ENCODE measurements at regions not wholly inside any gene's neighbourhood (a gene's known extent, or its start where the extent isn't known, plus 50 kb on each side); places are given as distances from the start of the nearest gene placed in this dataset.

- no peak for DNase-seq
Observed at GRCh38 chr22:27655582-27656185, 145.9 kb downstream of the MN1 start.

- DNase-seq: no peak
Observed at GRCh38 chr22:27656970-27657369, 144.6 kb downstream of the MN1 start.

DNA sequence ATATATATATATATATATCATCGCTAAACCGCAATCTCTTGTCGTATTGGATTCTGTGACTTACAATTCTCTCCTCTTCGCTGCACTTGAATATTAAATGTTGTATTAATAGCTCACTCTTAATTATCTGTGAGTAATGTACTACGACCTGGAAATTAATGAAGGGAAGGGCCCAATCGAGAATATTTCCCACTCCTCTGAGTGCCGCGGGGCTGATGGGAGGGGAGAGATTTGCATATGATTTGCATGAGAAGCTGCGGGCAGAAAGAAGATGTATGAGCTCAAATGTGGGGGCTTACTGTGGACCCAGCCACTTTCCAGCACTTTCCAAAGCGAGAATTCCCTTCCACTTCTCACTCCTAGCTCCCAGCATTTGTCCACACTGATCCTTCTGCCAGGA, 141.2 kb downstream of the MN1 start:
- no peak for DNase-seq

DNA sequence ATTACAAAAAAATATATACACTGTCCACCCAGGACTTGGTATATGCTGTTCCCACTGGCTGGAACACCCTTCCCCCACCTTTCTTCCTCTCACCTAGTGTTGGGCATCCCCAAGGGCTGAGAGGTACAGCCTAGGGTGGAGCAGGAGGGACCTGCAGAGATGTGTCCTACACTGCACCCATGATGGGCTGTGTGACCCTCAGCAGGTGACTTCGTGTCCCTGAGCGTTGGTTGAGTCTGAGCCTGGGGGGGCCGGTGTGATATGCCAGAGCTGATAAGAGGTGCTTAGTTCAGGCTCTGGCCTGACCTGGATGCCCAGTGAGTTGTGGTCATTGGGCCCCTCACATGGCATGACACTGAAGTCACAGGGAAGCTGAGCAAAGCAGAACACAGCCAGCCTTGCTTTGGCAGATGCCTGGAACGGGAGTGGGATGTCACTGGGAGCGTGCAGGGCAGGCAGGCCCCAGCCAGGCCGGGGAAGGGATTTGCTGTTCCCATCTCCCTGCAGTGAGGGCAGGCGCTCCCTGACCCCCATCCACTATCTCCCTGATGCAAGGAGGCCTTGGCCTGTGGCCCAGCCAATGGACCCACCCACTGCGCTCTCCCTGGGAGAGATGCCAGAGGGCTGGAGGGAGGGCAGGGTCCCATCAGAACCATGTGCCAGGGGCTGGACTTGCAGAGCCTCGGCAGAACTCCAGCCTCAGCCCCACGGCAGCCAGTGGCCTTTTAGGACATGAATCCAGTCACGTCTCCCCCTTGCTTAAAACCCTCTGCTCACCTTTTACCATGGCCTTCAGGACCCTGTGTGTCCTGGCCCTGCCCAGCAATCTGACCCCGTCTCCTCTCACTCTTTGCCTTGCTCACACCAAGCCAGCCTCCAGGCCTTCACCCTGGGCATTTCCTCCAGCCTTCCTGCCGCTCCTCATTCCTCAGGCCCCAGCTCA, 138.9 kb downstream of the MN1 start:
- DNase-seq: no peak

DNA sequence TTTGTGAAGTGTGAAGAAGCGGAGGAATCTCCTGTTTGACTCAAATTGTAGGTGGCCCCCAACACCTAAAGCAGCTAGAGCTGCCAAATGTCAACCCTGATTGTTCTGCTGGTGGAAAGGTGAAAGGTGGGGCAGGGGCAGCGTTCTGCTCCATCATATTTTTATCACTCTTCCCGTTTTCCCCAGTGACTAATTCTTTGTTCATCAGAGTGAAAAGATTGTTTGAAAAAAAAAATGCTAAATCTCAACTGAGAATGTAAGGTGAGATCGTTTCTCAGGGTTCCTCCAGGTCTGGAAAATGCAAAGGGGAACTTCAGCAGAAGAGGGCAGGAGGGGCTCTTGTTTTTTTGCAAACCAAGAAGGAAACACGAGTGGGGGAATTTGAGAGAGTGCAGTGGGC, 137.7 kb downstream of the MN1 start:
- DNase-seq: no peak

DNA sequence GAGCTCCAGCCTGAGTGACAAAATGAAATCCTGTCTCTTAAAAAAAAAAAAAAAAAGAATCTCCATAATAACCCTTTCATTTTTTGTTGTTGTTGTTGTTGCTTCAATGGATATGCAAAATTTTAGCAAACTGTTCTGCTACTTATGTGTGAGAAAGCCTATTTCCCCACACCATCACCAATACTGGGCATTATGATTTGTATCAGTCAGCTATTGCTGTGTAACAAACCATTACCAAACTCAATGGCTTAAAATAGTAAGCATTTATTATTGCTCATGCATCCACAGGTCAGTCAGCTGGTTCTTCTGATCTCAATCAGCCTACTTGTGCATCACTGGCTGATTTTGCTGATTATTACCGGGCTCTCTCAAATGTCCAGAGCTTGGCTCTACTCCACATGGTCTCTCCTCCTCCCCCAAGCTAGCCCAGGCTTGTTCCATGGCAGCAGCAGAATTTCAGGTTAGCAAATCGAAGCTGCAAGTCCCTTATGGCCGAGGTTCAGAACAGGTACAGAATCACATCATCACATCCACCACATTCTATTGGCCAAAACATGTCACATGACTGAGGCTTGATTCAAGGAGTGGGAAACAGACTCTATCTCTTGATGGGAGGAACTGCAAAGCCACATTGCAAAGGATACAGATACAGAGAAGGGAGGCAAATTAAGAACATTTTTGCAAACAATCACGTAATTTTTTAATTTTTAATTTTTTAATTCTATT, 135.1 kb downstream of the MN1 start:
- DNase-seq: no peak

DNA sequence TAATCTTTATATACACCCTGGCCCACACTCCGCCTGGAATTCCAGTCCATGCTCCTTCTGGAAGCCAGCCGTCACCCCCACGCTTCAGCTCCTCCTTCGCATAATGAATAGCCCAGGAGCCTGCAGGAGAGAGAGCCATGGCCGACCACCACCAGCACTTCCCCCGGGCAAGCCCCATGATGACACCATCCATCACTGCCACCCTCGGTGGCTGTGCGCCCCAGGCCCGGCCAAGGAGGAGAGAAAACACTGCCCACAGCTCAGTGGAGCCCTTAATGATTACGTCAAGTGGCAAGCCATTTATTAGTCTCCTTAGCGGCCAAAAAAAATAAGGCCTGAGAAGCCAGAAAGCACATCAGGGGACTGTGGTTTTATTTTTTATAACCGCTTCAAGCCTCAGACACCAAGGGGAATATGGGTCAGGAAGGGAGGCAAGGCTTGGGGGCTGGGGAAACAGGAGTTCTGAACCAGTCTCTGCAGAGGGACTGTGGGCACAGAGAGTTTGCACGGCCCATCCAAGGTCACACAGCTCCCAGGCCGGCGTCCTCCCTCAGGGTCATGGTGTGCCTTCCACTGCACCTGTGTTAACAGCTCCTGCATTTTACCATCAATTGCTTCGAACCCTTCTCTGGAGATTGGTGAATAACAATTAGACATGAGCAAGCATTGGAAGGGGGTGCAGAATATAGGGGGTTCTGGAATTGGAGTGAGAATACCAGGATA, 134.3 kb downstream of the MN1 start:
- no peak for DNase-seq

DNA sequence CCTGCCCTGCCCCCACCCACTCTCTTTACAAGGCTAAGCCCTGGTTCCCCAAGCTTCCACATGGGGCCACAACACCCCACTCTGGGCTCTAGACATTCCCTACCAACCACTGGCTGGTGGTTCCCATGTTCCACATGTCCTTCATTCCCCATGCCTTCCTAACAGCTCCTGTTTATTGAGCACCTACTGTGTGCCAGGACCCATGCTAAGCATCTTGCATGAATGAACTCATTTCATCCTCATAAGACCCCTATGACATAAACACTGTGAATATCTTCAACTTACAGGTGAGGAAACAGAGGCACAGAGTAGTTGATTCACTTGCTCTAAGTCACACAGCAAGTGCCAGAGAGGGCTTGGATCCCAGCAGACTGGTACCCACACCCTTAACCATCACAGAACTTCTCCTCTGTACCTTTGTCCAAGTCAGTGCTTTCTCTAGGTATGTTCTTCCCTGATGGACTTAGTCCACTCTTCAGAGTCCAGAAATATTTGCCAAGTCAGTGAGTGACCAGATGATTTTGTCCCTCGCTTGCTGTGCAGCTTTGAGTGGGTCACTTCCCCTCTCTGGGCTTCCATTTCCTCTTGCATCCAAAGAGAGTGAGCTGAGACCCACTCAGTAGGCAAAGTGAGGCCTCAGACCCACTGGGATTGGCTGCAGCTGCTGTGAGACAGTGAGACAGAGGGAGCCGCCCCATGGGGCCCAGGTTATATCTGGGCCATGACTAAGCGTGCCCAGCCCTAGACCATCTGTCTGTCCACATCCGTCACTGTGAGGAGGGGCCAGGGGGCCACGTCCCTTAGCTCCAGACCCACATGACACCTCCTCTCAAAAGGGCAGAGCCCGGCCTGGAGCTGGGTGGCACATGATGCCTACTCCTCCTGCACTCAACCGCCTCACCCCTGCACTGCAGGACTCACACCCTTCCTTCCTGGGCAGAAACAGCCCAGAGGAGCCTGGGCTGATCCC, 132.4 kb downstream of the MN1 start:
- peak; percentile 95 for DNase-seq

DNA sequence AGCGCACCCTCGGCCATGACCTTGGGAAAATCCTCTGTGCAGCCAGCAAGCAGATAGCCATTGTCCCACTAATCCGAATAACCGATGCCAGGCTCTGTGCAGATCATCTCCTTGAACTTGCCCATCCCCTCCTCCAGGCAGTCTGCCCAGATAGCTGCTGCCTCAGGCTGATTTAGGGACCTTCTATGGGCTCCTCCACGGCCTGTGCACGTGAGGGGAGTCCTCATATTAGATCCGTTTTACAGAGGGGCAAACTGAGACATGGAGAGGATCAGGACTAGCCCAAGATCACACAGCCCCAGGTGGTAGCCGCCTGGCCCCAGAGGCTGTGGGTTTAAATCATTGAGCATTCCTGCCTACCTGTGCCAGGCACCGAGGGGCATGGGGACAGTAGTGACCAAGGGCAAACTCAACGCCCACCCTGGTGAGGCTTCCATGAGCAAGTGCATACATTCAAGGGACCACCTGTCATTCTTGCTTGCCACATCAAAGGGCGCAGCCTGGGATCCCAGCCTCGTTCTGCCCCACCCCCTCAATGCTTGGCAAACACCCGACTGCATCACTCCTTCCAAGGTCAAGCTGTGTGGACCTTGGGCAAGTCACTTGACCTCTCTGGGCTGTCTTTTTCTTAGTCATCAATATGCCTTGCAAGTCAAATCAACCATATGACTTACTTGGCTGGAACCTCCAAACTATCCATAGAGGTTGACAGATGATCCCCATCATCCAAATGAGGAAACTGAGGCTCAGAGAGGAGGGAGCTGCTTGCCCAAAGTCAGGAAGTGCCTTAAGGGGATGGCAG, 131.6 kb downstream of the MN1 start:
- no peak for DNase-seq

DNA sequence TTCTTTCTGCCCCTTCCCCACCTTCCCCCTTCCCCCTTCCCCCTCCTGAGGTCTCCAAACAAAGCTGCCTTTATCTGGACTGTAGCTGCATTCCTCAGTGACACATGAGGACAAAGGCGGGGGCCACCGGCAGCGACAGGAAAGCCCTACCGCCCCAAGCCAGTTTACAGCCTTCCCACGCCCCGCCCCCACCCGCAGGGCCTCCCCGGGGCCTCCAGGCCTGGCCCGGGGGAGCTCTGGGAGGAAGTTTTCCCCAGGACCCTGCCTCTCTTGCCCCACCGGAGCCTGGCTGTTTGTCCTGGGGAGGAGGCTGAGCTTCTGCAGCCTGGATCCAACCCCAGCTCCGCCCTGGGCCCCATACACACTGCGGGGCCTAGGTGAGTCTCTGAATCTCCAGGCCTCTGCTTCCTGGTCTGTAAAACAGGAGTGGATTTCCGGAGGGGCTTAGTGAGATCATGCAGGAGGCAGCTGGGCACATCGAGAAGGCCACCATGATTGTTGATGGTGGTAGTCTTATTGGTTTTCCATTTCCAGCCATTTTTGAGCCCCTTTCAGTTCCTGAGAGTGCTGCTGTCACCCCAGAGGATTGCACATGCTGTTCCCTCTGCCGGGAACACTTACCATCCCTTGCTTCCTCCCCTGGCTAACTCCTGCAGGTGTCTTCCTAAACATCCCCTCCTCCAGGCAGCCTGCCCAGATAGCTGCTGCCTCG, 130.7 kb downstream of the MN1 start:
- no peak for DNase-seq

- DNase-seq: no peak
Observed at GRCh38 chr22:27671413-27671935, 130.1 kb downstream of the MN1 start.

DNA sequence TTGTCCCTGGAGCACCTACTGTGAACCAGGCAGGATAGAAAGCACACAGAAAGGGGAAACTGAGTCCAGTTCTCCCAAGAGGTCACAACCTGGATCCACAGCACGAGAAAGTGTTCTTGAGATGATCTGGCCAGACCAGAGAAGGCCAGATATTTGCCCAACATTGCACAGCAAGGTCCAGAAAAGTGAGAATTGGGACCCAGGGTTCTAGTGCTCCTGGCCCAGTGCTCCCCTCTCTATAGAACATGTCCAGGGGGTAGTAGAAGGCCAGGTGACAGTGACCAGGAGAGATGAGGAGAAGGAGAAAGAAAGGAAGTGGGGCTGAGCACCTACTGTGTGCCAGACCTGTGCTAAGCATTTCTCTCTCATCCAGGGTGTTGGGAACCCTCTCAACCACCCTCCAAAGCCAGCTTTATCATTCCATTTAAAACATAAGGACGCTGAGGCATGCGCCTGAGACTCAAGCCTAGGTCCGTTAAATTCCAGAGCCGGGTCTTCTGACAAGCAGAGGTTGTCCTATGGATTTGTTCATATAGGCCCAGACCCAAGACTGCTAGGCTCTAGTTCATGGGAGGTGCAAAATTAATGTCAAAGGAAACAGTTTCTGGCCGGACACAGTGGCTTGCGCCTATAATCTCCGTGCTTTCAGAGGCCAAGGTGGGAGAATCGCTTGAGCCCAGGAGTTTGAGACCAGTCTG, 128.7 kb downstream of the MN1 start:
- no peak for DNase-seq

- no peak for DNase-seq
Observed at GRCh38 chr22:27673839-27674238, 127.7 kb downstream of the MN1 start.

DNA sequence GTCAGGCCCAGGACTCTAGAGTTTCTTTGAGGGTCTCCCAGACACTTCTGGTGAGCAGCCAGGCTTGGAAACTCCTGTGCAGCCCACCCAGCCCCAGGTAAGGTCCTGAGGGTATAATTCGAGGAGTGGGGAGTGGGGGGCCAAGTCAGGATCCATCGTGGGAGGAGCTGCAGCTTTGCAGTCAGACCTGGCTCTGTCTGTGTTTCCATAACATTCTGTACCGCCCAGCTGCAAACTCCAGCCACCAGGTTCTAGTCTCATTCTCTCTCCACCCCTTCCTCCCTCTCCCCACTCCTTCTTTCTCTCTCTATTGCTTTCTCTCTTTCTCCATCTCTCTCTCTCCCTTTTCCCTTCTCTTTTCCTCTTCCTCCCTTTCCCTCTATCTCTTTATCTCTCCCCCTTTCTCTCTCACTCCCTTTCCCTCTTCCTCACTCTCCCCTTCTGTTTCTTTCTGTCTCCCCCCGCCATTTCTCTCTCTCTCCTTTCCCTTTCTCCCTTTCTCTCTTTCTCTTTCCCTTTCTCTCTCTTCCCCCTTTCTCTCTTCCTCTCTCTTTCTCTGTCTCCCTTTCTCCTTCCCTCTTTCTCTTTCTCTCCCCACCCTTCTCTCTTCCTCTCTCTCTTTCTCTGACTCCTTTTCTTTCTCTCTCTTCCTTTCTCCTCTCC, 127.2 kb downstream of the MN1 start:
- DNase-seq: no peak

GRCh38 chr22:27676545-27677213, 124.9 kb downstream of the MN1 start:
- DNase-seq: no peak

GRCh38 chr22:27677905-27678458, 123.6 kb downstream of the MN1 start:
- no peak for DNase-seq

DNA sequence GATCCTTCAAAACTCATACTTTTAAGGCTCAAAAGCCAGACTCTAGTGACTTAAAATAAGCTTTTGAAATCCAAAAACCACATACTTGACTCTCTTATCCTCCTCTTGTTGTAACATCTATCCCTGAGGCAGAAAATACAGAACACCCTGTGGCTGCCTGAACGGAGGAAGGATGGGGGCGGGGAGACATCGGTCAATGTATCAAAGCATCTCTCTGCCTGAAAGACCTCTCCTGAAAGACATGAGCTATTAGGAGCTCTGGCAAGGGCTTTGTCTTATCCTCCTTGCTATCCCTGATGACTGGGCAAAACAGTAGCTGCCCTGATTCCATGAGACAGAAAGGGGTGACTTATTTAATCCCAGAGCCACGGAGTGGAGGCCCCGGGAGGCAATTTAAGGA, 122.4 kb downstream of the MN1 start:
- no peak for DNase-seq

Data from MV-4-11 (cell line).